ENCODE measurements at regions not wholly inside any gene's neighbourhood (a gene's known extent, or its start where the extent isn't known, plus 50 kb on each side); places are given as distances from the start of the nearest gene placed in this dataset.
"Not testable (repeated sequence)": the region's sequence is repeated elsewhere in the genome, so short reads cannot be mapped to it uniquely, and the experiment has no call there.

GRCh38 chr7:47190462-47190861, 391.4 kb downstream of the TNS3 start:
- no peak for DNase-seq (ENCODE audit: low read depth in 2 of 2)

GRCh38 chr7:47188653-47189315, 393.1 kb downstream of the TNS3 start:
- no peak for DNase-seq (ENCODE audit: low read depth in 2 of 2)

GRCh38 chr7:47188136-47188535, 393.8 kb downstream of the TNS3 start:
- DNase-seq (ENCODE audit: low read depth in 2 of 2): no peak

- no peak for DNase-seq (ENCODE audit: low read depth in 2 of 2)
Measured at GRCh38 chr7:47186316-47186715, 395.6 kb downstream of the TNS3 start.

GRCh38 chr7:47185839-47186238, 396.1 kb downstream of the TNS3 start:
- no peak for DNase-seq (ENCODE audit: low read depth in 2 of 2)

- no peak for DNase-seq (ENCODE audit: low read depth in 2 of 2)
Measured at GRCh38 chr7:47185170-47185569, 396.7 kb downstream of the TNS3 start.

GRCh38 chr7:47183862-47184590, 397.9 kb downstream of the TNS3 start:
- no peak for DNase-seq (ENCODE audit: low read depth in 2 of 2)

- DNase-seq (ENCODE audit: low read depth in 2 of 2): no peak
Measured at GRCh38 chr7:47181746-47182361, 400.1 kb downstream of the TNS3 start.

- no peak for DNase-seq (ENCODE audit: low read depth in 2 of 2)
Measured at GRCh38 chr7:47180516-47180826, 401.4 kb downstream of the TNS3 start.

- peak; percentile 36 to 47 for DNase-seq (ENCODE audit: low read depth in 2 of 2)
Measured at GRCh38 chr7:47179812-47180515, 401.9 kb downstream of the TNS3 start.

GRCh38 chr7:47172602-47173539, 409.0 kb downstream of the TNS3 start:
- not testable (repeated sequence) for DNase-seq (ENCODE audit: low read depth in 2 of 2)

GRCh38 chr7:47170516-47170915, 411.4 kb downstream of the TNS3 start:
- DNase-seq (ENCODE audit: low read depth in 2 of 2): no peak

GRCh38 chr7:47154791-47155190, 427.1 kb downstream of the TNS3 start:
- no peak for DNase-seq (ENCODE audit: low read depth in 2 of 2)

- no peak for DNase-seq (ENCODE audit: low read depth in 2 of 2)
Measured at GRCh38 chr7:47153576-47153975, 428.3 kb downstream of the TNS3 start.

- DNase-seq (ENCODE audit: low read depth in 2 of 2): peak; percentile 91 to 92
Measured at GRCh38 chr7:47153058-47153457, 428.9 kb downstream of the TNS3 start.

GRCh38 chr7:47152307-47152706, 429.6 kb downstream of the TNS3 start:
- DNase-seq (ENCODE audit: low read depth in 2 of 2): no peak

GRCh38 chr7:47150497-47151260, 431.2 kb downstream of the TNS3 start:
- no peak for DNase-seq (ENCODE audit: low read depth in 2 of 2)

GRCh38 chr7:47149971-47150370, 431.9 kb downstream of the TNS3 start:
- DNase-seq (ENCODE audit: low read depth in 2 of 2): no peak

GRCh38 chr7:47149208-47149839, 432.6 kb downstream of the TNS3 start:
- no peak for DNase-seq (ENCODE audit: low read depth in 2 of 2)

GRCh38 chr7:47148536-47149207, 433.2 kb downstream of the TNS3 start:
- no peak for DNase-seq (ENCODE audit: low read depth in 2 of 2)
